SK-N-SH treated with all-trans-retinoic acid at 6 μM for 48 hours (cell line): ENCODE measurements at regions not wholly inside any gene's neighbourhood (a gene's known extent, or its start where the extent isn't known, plus 50 kb on each side); places are given as distances from the start of the nearest gene placed in this dataset.

Experiments used
- CSDC2 ChIP-seq: fragments of 250-450 bp; sonication (Bioruptor Pico); IDR thresholded peaks from 2 replicates; pipeline ENCODE4 v1.5.0; 2020; ENCODE audit warnings: mild to moderate bottlenecking, moderate library complexity
- ISL1 ChIP-seq: fragments of 250-450 bp; sonication (Bioruptor Pico); IDR thresholded peaks from 2 replicates; pipeline ENCODE4 v2.1.2; 2022; ENCODE audit warnings: mild to moderate bottlenecking, moderate library complexity

GRCh38 chrX:139026406-139026805 lies 314.9 kb upstream of the FGF13 start:
- no peak for TF ChIP-seq CSDC2 (CRISPR knock-in tag)
- TF ChIP-seq ISL1 (CRISPR knock-in tag): no peak
